HL-60 (cell line): ENCODE measurements at regions not wholly inside any gene's neighbourhood (a gene's known extent, or its start where the extent isn't known, plus 50 kb on each side); places are given as distances from the start of the nearest gene placed in this dataset.

Source experiments
- DNase-seq, 2 experiments: peaks; one replicate each; pipeline ENCODE4 v3.0.0-alpha.2; 2010 to 2020; ENCODE audit warnings: low read depth in 1 of 2, low spot score in 1 of 2
- H3K27ac ChIP-seq: fragments of 250-450 bp; sonication (Bioruptor Pico); replicated peaks from 2 replicates; pipeline ENCODE4 v1.5.1; 2020; ENCODE audit warnings: mild to moderate bottlenecking, moderate library complexity
- H3K27me3 ChIP-seq: fragments of 250-450 bp; sonication (Bioruptor Pico); 2 replicates; pipeline ENCODE4 v1.5.1; 2021; ENCODE audit warnings: mild to moderate bottlenecking, moderate library complexity; ENCODE audit not compliant: insufficient read depth, poor library complexity, severe bottlenecking
- H3K4me3 ChIP-seq: replicated peaks from 2 replicates; pipeline ENCODE4 v1.5.1; 2011; ENCODE audit warnings: mild to moderate bottlenecking, control low read depth, low read length; ENCODE audit not compliant: insufficient read depth
- CTCF ChIP-seq: IDR thresholded peaks from one replicate; pipeline ENCODE4 v1.5.1; 2011; ENCODE audit warnings: low read length, control low read depth, inconsistent platforms; ENCODE audit not compliant: insufficient read depth
- GABPA ChIP-seq: IDR thresholded peaks from 2 replicates; pipeline ENCODE4 v1.6.1; 2012; ENCODE audit warnings: low read depth
- POLR2AphosphoS5 ChIP-seq: IDR thresholded peaks from 2 replicates; pipeline ENCODE4 v1.6.1; 2012; ENCODE audit warnings: low read depth
- REST ChIP-seq: IDR thresholded peaks from 2 replicates; pipeline ENCODE4 v1.6.1; 2012; ENCODE audit warnings: low read depth; ENCODE audit not compliant: insufficient replicate concordance
- SPI1 ChIP-seq: IDR thresholded peaks from 2 replicates; pipeline ENCODE4 v1.6.1; 2012; ENCODE audit warnings: low read depth, mild to moderate bottlenecking, borderline replicate concordance

- TF ChIP-seq CTCF = no peak
- TF ChIP-seq REST = no peak
- TF ChIP-seq POLR2AphosphoS5 = no peak
- TF ChIP-seq SPI1 = no peak
- TF ChIP-seq GABPA = no peak
- Histone ChIP-seq H3K4me3 (no peak overlapping the region), H3K27me3 (no peaks in the 10 kb centered on the region), H3K27ac (no peak overlapping the region)
- DNase-seq = no peak
These were observed 631.6 kb upstream of the EPHA6 start for GRCh38 chr3:96182756-96183155.

GRCh38 chr3:96183871-96184270 is 630.5 kb upstream of the EPHA6 start:
- TF ChIP-seq GABPA = no peak
- no peak for TF ChIP-seq POLR2AphosphoS5
- no peak for TF ChIP-seq REST
- no peak for TF ChIP-seq SPI1
- TF ChIP-seq CTCF = no peak
- Histone ChIP-seq H3K4me3 (no peak overlapping the region), H3K27ac (no peak overlapping the region), H3K27me3 (no peaks in the 10 kb centered on the region)
- no peak for DNase-seq

- Histone ChIP-seq H3K27me3 (no peaks in the 10 kb centered on the region), H3K27ac (no peak overlapping the region), H3K4me3 (no peak overlapping the region)
- no peak for DNase-seq
- TF ChIP-seq GABPA = no peak
- TF ChIP-seq SPI1 = no peak
- TF ChIP-seq CTCF = no peak
- TF ChIP-seq POLR2AphosphoS5 = no peak
- TF ChIP-seq REST = no peak
These were observed 624.3 kb upstream of the EPHA6 start for GRCh38 chr3:96190024-96190616.
